K562 (cell line): ENCODE measurements at regions not wholly inside any gene's neighbourhood (a gene's known extent, or its start where the extent isn't known, plus 50 kb on each side); places are given as distances from the start of the nearest gene placed in this dataset.

Source experiments
- ATAC-seq: fragments of 200-7000 bp; cut with Tn5 transposase; 3 replicates; pipeline ENCODE4 v1.9.1; 2020; ENCODE audit warnings: moderate library complexity
- BruUV-seq: library from RNA; stranded (reverse); fragments of 400-500 nt; replicated peaks from 2 replicates; lab custom pipeline; 2021; lab: Mats Ljungman, UMichigan
- CTCF ChIA-PET: fragments of 300-600 bp; formaldehyde crosslinking; extraction: SDS; loops from one replicate; lab custom pipeline; 2021; ENCODE audit warnings: low intra/inter-chr PET ratio; lab: Yijun Ruan, JAX
- POLR2A ChIA-PET: fragments of 300-600, 350-650 bp; sonication (Branson Sonifier 250); formaldehyde crosslinking; extraction: SDS; loops from one replicate; lab custom pipeline; 2021; ENCODE audit warnings: antibody characterized with exemption, inconsistent platforms; lab: Yijun Ruan, JAX
- DNase-seq, 4 experiments: peaks; one replicate each; pipeline versions ENCODE4 v3.0.0 to v3.0.0-alpha.2; 2011 to 2018; ENCODE audit warnings: low spot score in 3 of 4, mixed read lengths in 3 of 4; ENCODE audit errors: extremely low read depth in 1 of 4
- FAIRE-seq: peaks from 2 replicates; lab custom pipeline; 2011; peaks lifted over from hg19 to GRCh38; lab: Jason Lieb, UNC
- H2AFZ ChIP-seq: 2 replicates; pipeline ENCODE4 v1.6.0; 2011; ENCODE audit warnings: low read depth, low read length, control low read depth, inconsistent platforms
- H3K27ac ChIP-seq: fragments of 200-600 bp; 3 replicates; pipeline ENCODE4 v1.8.0; 2011; ENCODE audit warnings: low read depth, mild to moderate bottlenecking, control low read depth, inconsistent platforms, low read length, moderate library complexity, mixed read lengths; ENCODE audit errors: extremely low read depth
- H3K27me3 ChIP-seq, 2 experiments: fragments of 300-600 bp in 1 of 2; 2 replicates in 1 of 2; 3 replicates in 1 of 2; pipeline versions ENCODE4 v1.6.0 to v1.8.0; 2011; ENCODE audit warnings: inconsistent platforms in 2 of 2, low read length in 2 of 2, mild to moderate bottlenecking in 1 of 2, mixed read lengths in 1 of 2, moderate library complexity in 1 of 2; ENCODE audit not compliant: control insufficient read depth in 2 of 2, insufficient read depth in 2 of 2
- H3K36me3 ChIP-seq: fragments of 300-600 bp; 3 replicates; pipeline ENCODE4 v1.8.0; 2011; ENCODE audit warnings: mild to moderate bottlenecking, low read length, inconsistent platforms; ENCODE audit not compliant: control insufficient read depth, insufficient read depth
- H3K4me1 ChIP-seq, 2 experiments: fragments of 200-600 bp in 1 of 2; replicated peaks in 1 of 2; 2 replicates in 1 of 2; 3 replicates in 1 of 2; pipeline versions ENCODE4 v1.5.1 to v1.8.0; 2011; ENCODE audit warnings: inconsistent platforms in 2 of 2, low read length in 2 of 2, mild to moderate bottlenecking in 1 of 2, mixed read lengths in 1 of 2, moderate library complexity in 1 of 2; ENCODE audit not compliant: control insufficient read depth in 2 of 2, insufficient read depth in 2 of 2
- H3K4me2 ChIP-seq: 2 replicates; pipeline ENCODE4 v1.6.1; 2011; ENCODE audit warnings: low read length, control low read depth, inconsistent platforms, mixed read lengths; ENCODE audit not compliant: insufficient read depth
- H3K4me3 ChIP-seq: fragments of 200-600 bp; sonication (generic), shearing (Covaris generic); 2 replicates; pipeline ENCODE4 v1.5.1; 2016; ENCODE audit warnings: control low read depth, inconsistent platforms
- H3K79me2 ChIP-seq: fragments of 200-600 bp; 3 replicates; pipeline ENCODE4 v1.8.0; 2011; ENCODE audit warnings: low read length, inconsistent platforms; ENCODE audit not compliant: control insufficient read depth, insufficient read depth
- H3K9ac ChIP-seq, 2 experiments: 2 replicates each; pipeline versions ENCODE4 v1.6.0 to v1.6.1; 2011; ENCODE audit warnings: low read depth in 2 of 2, low read length in 2 of 2, control low read depth in 1 of 2, inconsistent platforms in 1 of 2, mild to moderate bottlenecking in 1 of 2, mixed read lengths in 1 of 2; ENCODE audit not compliant: insufficient read depth in 1 of 2
- H3K9me1 ChIP-seq: one replicate; pipeline ENCODE4 v1.6.0; 2011; ENCODE audit warnings: inconsistent platforms, mild to moderate bottlenecking, low read length, moderate library complexity; ENCODE audit not compliant: control insufficient read depth, insufficient read depth
- H3K9me3 ChIP-seq: replicated peaks from 2 replicates; pipeline ENCODE4 v1.5.1; 2011; ENCODE audit warnings: low read depth, low read length, inconsistent platforms; ENCODE audit not compliant: control insufficient read depth, insufficient read depth
- H4K20me1 ChIP-seq: replicated peaks from 2 replicates; pipeline ENCODE4 v1.6.1; 2011; ENCODE audit warnings: low read length, inconsistent platforms, mixed read lengths; ENCODE audit not compliant: control insufficient read depth, insufficient read depth
- DDX20 ChIP-seq: fragments of 450-650 bp; IDR thresholded peaks from 2 replicates; pipeline ENCODE4 v1.6.1; 2016; ENCODE audit warnings: missing genetic modification characterization, low read depth, mild to moderate bottlenecking, missing compliant biosample characterization, moderate library complexity
- HMG20B ChIP-seq: fragments of 250-450 bp; sonication (Bioruptor Pico); IDR thresholded peaks from 2 replicates; pipeline ENCODE4 v1.5.0; 2021; ENCODE audit warnings: mild to moderate bottlenecking
- RNF219 ChIP-seq: fragments of 250-450 bp; sonication (Bioruptor Pico); IDR thresholded peaks from 2 replicates; pipeline ENCODE4 v1.5.0; 2022; ENCODE audit warnings: mild to moderate bottlenecking
- ZNF431 ChIP-seq: sonication (generic); formaldehyde crosslinking; IDR thresholded peaks from 2 replicates; pipeline ENCODE4 v1.8.0; 2022; ENCODE audit warnings: mild to moderate bottlenecking, missing genetic modification reagents
- ZNF740 ChIP-seq, 3 experiments: fragments of 200-800 bp in 1 of 3; sonication (Bioruptor generic) in 1 of 3; sonication (generic) in 1 of 3; formaldehyde crosslinking in 1 of 3; IDR thresholded peaks; 2 replicates each; pipeline versions ENCODE4 v1.6.1 to v1.8.0; 2016 to 2022; ENCODE audit warnings: mild to moderate bottlenecking in 2 of 3, missing compliant biosample characterization in 2 of 3, missing genetic modification characterization in 2 of 3, missing genetic modification reagents in 1 of 3
- ZNF764 ChIP-seq: fragments of 250-450 bp; sonication (Bioruptor Pico); IDR thresholded peaks from 2 replicates; pipeline ENCODE4 v1.4.0; 2020; ENCODE audit warnings: low read depth, mild to moderate bottlenecking, moderate library complexity
- WGBS: fragments of 100-300 bp; shearing (Covaris generic); methylation state at CpG from one replicate; pipeline ENCODE4 v1.1.6; 2016; ENCODE audit warnings: low coverage, mixed read lengths; ENCODE audit not compliant: insufficient coverage; ENCODE audit errors: missing lambda C conversion rate; 5-methylcytosine and 5-hydroxymethylcytosine counted together
- in situ Hi-C: fragments of 300-500 bp; cut with MboI; formaldehyde crosslinking; loops from 4 replicates; pipeline ENCODE4 v1.15.0; 2018; ENCODE audit warnings: inconsistent platforms, mixed read lengths
- intact Hi-C: fragments of 100-400 bp; cut with micrococcal nuclease; formaldehyde crosslinking; loops from 2 replicates; pipeline ENCODE4 v1.14.2; 2022
- TF ChIP-seq, protein P1 (sequence below): sonication (generic); formaldehyde crosslinking; IDR thresholded peaks from 2 replicates; pipeline ENCODE4 v1.8.0; 2022; ENCODE audit warnings: missing genetic modification reagents, mild to moderate bottlenecking, borderline replicate concordance
- TF ChIP-seq, protein P2 (sequence below): sonication (generic); formaldehyde crosslinking; IDR thresholded peaks from 2 replicates; pipeline ENCODE4 v1.8.0; 2023; ENCODE audit warnings: missing genetic modification reagents, mild to moderate bottlenecking, borderline replicate concordance

DNA sequence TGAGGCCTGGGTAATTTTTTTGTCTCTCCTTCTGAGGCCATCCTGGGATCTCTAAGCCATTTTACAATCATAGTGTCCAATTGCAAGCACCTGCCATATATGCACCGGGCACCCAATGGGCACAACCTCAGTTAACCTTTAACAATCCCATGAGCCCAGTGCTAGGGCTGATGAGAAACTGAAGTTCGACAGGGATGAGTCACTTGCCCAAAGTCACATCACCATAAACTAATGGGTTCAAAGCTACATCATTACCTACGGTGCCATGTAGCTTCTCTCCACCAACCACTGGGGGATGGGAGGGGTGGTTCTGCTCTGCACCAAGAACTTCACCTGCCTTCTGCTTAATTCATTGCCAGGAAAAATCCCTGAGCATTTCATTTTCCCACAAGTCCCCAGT is 95.8 kb upstream of the ZNF716 start:
- Histone ChIP-seq H3K36me3 (no peaks in the 10 kb centered on the region), H3K9me3 (no peaks in the 10 kb centered on the region), H3K9ac (no peak overlapping the region), H4K20me1 (no peaks in the 10 kb centered on the region), H3K9me1 (no peaks in the 10 kb centered on the region), H2AFZ (no peak overlapping the region), H3K27me3 (no peaks in the 10 kb centered on the region), H3K27ac (no peak overlapping the region), H3K4me1 (no peaks in the 10 kb centered on the region), H3K79me2 (no peaks in the 10 kb centered on the region), H3K4me3 (no peak overlapping the region), H3K4me2 (no peak overlapping the region)
- ATAC-seq (no peak), DNase-seq (no peak), FAIRE-seq (no peak)
- 0% methylated on average over 3 of the region's 3 CpGs for WGBS
- ChIA-PET CTCF (no interaction called here), POLR2A (no interaction called here)
- intact Hi-C loops (no loop called here), in situ Hi-C loops (no loop called here)
- BruUV-seq = no TSS peak
- TF ChIP-seq ZNF764 = no peak
- TF ChIP-seq HMG20B = no peak
- no peak for TF ChIP-seq ZNF740 (CRISPR knock-in tag; IDR thresholded peaks at IDR 0.05)
- no peak for TF ChIP-seq ZNF740 (tag; IDR thresholded peaks at IDR 0.05)
- TF ChIP-seq, protein P1, sequence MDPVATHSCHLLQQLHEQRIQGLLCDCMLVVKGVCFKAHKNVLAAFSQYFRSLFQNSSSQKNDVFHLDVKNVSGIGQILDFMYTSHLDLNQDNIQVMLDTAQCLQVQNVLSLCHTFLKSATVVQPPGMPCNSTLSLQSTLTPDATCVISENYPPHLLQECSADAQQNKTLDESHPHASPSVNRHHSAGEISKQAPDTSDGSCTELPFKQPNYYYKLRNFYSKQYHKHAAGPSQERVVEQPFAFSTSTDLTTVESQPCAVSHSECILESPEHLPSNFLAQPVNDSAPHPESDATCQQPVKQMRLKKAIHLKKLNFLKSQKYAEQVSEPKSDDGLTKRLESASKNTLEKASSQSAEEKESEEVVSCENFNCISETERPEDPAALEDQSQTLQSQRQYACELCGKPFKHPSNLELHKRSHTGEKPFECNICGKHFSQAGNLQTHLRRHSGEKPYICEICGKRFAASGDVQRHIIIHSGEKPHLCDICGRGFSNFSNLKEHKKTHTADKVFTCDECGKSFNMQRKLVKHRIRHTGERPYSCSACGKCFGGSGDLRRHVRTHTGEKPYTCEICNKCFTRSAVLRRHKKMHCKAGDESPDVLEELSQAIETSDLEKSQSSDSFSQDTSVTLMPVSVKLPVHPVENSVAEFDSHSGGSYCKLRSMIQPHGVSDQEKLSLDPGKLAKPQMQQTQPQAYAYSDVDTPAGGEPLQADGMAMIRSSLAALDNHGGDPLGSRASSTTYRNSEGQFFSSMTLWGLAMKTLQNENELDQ (CRISPR knock-in tag) = no peak
- TF ChIP-seq RNF219 (CRISPR knock-in tag) = no peak
- TF ChIP-seq ZNF431 (CRISPR knock-in tag) = no peak
- TF ChIP-seq, protein P2, sequence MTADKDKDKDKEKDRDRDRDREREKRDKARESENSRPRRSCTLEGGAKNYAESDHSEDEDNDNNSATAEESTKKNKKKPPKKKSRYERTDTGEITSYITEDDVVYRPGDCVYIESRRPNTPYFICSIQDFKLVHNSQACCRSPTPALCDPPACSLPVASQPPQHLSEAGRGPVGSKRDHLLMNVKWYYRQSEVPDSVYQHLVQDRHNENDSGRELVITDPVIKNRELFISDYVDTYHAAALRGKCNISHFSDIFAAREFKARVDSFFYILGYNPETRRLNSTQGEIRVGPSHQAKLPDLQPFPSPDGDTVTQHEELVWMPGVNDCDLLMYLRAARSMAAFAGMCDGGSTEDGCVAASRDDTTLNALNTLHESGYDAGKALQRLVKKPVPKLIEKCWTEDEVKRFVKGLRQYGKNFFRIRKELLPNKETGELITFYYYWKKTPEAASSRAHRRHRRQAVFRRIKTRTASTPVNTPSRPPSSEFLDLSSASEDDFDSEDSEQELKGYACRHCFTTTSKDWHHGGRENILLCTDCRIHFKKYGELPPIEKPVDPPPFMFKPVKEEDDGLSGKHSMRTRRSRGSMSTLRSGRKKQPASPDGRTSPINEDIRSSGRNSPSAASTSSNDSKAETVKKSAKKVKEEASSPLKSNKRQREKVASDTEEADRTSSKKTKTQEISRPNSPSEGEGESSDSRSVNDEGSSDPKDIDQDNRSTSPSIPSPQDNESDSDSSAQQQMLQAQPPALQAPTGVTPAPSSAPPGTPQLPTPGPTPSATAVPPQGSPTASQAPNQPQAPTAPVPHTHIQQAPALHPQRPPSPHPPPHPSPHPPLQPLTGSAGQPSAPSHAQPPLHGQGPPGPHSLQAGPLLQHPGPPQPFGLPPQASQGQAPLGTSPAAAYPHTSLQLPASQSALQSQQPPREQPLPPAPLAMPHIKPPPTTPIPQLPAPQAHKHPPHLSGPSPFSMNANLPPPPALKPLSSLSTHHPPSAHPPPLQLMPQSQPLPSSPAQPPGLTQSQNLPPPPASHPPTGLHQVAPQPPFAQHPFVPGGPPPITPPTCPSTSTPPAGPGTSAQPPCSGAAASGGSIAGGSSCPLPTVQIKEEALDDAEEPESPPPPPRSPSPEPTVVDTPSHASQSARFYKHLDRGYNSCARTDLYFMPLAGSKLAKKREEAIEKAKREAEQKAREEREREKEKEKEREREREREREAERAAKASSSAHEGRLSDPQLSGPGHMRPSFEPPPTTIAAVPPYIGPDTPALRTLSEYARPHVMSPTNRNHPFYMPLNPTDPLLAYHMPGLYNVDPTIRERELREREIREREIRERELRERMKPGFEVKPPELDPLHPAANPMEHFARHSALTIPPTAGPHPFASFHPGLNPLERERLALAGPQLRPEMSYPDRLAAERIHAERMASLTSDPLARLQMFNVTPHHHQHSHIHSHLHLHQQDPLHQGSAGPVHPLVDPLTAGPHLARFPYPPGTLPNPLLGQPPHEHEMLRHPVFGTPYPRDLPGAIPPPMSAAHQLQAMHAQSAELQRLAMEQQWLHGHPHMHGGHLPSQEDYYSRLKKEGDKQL (CRISPR knock-in tag) = no peak
- TF ChIP-seq DDX20 = no peak
